ENCODE measurements at regions not wholly inside any gene's neighbourhood (a gene's known extent, or its start where the extent isn't known, plus 50 kb on each side); places are given as distances from the start of the nearest gene placed in this dataset.

- DNase-seq (ENCODE audit: low read depth): no peak
Observed at GRCh38 chr9:72431036-72431435, 66.0 kb upstream of the ZFAND5 start.

GRCh38 chr9:72428329-72428728, 63.3 kb upstream of the ZFAND5 start:
- DNase-seq (ENCODE audit: low read depth): no peak

GRCh38 chr9:72427801-72428200, 62.8 kb upstream of the ZFAND5 start:
- DNase-seq (ENCODE audit: low read depth): no peak

GRCh38 chr9:72424131-72424530, 59.1 kb upstream of the ZFAND5 start:
- no peak for DNase-seq (ENCODE audit: low read depth)

GRCh38 chr9:72422214-72422613, 57.2 kb upstream of the ZFAND5 start:
- no peak for DNase-seq (ENCODE audit: low read depth)

- DNase-seq (ENCODE audit: low read depth): no peak
Observed at GRCh38 chr9:72420783-72421182, 55.8 kb upstream of the ZFAND5 start.

- no peak for DNase-seq (ENCODE audit: low read depth)
Observed at GRCh38 chr9:72415948-72416347, 50.9 kb upstream of the ZFAND5 start.

- DNase-seq (ENCODE audit: low read depth): no peak
Observed at GRCh38 chr9:72415163-72415562, 50.2 kb upstream of the ZFAND5 start.

All from RPMI7951 (cell line).